Stimulated activated CD4-positive, alpha-beta T cell treated with anti-CD3 and anti-CD28 coated beads, Interleukin-15, amount 100 ng/mL, for 24 hours (primary cell): ENCODE measurements at regions not wholly inside any gene's neighbourhood (a gene's known extent, or its start where the extent isn't known, plus 50 kb on each side); places are given as distances from the start of the nearest gene placed in this dataset.

Experiments used
- DNase-seq: peaks from one replicate; pipeline ENCODE4 v3.0.0-alpha.2; 2020

DNA sequence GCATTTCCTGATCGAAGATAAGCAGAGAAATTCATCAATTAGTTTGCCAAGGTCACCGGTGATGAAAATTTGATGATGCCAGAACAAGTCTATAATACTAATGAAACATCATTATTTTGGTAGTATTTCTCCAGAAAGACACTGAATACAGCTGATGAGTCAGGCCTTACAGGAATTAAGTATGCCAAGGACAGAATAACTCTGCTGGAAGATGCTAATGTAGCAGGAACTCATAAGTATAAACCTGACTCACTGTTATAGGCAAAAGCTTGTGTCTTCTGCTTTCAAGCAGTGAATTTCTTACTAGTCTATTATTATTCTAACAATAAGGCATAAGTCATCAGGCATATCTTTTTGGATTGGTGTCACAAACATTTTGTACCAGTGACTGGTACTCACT lies 1825.1 kb upstream of the IGFBP7 start:
- no peak for DNase-seq

DNA sequence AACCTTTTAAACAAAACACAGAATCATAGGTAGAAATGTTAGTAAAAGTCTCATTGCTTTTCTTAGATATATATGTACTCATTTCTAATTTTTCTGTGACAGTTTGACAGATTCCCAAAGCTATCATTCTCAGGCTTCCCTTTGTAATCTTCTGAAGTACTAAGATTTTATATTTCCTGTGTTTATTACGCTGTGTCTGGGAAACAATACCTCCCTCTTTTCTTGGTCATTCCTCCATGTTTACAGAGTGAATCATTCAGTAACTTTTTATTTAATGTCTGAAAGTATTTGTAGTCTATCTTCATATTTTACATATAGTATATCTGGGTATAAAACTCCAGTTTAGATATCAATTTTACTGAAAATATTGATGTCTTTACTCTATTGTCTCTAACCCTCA lies 1826.3 kb upstream of the IGFBP7 start:
- no peak for DNase-seq

DNA sequence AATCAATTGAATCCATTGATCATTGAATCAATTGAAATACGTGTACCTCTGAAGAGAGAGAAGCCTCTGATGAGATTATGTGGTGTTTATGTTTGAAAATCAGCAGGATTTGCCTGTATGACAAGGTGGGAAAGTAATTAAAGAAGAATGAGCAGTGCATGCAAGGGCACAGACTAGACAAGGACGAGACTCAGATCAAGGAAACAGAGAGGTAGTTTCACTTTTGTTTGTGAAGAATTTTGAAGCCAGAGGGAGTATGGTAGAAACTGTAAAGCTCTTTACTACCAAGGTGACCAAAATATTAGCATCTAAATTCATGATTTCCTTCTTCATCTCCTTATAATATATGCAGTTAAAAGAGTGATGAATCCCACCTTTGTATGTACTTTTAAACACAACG lies 1830.0 kb upstream of the IGFBP7 start:
- DNase-seq: no peak

DNA sequence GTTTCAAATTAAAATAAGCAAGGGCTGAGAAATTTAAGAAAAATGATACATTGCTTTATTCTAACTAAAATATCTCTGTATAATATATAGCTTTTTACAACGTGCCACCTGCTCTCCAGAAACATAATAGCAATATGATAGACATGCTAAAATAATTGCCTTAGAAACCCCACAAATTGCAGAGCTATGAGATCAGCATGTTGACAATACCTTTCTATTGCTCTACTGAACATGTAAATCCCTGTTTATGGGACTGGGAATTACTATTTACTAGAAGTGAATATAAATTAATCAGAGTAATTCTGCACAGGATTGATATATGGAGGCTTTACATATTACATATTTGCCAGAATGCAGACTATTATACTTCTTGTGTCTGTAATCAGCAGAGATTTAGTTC lies 1831.1 kb upstream of the IGFBP7 start:
- DNase-seq: no peak

DNA sequence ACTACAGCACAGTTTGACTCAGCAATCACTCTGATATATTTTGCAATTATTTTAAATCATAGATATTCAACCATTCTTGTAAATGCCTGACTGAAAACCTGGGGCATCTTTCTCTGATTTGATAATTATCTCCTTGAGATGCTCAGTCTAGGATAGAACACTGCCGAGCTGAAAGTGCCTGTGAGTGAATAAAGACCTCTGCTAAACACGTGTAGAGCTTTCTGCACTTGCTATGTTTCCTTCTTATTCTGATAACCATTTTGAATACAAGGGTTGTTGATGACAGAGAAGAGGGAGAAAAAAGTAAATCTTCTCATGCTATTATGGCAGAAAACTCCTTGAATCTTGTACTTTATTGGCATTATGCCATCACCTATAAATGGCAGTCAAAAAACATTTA lies 1843.4 kb upstream of the IGFBP7 start:
- no peak for DNase-seq

DNA sequence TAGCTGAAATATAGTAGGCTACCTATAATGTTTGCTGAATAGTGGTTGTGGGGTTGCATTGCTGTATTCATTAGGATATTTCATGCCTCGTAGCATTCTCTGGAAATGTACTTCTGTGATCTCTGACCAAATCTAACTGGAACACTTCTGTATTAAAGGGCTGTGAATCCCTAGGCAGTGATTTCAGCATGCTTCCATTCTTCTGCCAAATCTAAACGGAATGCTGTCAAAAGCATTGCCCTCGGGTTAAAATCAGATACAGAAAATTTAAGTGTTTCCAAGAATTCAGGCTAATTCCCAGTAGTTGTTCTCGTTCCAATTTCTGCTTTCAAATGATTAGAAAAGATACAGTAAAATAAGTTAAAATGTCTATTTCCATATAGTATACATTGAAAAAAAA lies 1847.5 kb upstream of the IGFBP7 start:
- no peak for DNase-seq

DNA sequence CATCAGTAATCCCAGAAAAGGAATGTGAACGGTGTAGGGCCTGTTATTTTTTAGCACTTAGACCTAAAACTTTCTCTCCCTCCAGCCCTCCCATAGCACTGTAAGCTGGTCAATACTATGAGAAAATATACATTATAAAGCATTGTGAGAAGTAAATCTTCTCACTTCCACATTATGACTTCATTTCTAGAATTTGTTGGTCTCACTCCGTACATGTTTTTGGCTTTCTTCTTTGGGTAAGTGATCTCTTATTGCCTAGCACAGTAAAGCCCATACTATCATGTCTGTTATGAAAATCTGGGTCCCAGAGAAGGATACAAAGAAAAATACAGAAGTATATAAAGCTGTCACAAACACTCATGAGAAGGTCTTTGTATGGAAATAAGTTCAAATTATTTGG lies 1851.1 kb upstream of the IGFBP7 start:
- DNase-seq: no peak

DNA sequence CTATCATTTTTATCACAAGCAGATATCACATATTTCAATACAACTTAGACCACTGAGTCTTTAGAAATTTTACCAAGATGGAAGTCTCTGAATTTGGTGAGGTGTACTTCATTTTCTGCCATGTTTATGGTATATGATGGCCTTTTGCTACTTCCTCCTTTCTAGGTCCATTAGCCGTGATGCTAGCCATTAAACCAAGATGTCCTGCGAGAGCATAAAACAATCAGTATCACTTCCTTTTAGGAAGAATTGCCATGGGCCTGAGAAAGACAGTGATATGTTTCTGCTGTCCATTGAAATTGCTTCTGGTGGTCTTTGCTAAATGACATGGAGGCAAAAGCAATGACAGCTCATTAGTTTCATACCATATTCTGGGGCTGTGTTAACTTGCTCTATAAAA lies 1851.7 kb upstream of the IGFBP7 start:
- DNase-seq: no peak

DNA sequence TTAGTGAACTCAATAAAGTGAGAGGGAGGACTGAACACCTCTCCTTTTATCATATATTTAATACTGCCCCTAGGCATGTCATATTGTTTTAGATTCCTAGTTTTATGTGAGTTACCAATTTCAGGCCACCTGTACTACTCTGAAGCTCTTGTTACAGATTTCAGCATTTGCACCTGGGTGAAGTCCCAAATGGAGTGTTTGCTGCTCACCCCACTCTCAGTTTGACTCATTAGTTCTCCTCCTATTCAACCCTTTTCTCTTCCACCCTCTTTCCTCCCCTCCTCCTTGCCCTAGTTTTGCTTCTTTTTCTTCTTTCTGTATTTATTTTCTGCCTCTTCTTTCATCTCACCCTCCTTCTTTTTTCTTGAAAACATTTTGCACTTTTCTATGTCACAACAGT lies 1852.2 kb upstream of the IGFBP7 start:
- no peak for DNase-seq

DNA sequence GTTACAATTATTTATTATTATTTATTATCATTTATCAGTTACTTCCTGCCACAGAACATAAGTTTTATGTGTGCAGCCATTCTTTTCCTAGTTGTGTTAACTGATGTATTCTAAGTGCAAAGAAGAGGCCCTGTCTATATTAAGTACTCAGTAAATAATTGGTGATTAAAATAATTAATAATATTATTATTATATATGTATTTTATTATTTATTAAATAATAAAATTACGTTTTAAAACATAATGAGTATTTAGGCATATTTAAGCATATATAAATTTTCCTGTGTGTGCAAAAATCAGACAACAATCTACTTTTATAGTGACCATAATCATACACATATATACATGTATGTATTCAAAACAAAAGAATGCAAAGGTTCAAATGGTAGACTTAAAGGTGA lies 1871.6 kb upstream of the IGFBP7 start:
- no peak for DNase-seq

DNA sequence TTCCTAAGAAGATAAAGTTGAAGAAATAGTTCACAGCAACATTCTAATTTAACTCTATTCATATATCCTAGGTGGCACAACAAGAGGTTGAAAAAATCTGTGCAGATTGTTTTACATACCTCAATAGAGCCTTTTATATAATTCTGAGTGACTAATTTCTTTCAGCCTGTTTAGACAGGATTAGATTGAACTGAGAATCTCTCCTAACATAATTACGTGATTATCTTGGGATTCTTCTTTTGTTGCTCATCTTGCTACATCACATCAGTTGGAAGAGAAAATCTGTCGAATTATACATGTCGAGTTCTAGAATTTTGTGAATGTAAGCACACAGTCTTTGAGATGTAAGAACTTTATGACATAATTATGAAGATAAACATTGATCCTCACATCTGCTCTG lies 1873.7 kb upstream of the IGFBP7 start:
- DNase-seq: no peak

DNA sequence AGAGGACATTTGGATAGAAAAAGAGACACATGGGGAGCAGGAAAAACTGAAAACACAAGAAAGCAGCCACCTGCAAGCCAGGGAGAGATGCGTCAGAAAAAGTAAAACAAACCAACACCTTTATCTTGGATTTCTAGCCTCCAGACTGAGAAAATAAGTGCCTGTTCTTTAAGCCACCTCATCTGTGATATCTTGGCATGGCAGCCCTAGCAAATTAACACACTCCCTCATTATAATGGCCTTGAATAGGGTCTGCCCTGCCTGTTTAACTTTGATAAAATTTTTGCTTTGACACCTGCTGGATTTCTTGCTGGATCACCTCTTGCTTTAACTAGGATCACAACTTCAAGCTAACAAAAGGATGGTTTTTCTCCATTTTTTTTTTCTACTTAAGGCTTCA lies 1892.0 kb upstream of the IGFBP7 start:
- no peak for DNase-seq

DNA sequence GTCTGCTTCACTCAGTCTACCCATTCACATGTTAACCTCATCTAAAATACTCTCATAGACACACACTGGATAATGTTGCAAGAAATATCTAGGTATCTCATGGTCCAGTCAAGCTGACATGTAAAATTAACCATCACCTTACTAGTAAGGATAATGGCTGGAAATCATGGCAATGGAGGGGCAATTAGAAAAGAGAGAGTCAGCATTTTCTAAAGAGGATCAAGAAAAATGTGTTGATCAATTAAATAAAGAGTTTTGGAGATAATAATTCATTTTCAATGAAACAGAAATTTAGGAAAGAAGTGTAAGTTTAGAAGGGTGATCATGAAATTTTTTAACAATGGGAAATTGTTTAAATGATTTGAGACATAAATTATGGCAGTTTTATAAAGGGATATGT lies 1914.1 kb upstream of the IGFBP7 start:
- DNase-seq: no peak

DNA sequence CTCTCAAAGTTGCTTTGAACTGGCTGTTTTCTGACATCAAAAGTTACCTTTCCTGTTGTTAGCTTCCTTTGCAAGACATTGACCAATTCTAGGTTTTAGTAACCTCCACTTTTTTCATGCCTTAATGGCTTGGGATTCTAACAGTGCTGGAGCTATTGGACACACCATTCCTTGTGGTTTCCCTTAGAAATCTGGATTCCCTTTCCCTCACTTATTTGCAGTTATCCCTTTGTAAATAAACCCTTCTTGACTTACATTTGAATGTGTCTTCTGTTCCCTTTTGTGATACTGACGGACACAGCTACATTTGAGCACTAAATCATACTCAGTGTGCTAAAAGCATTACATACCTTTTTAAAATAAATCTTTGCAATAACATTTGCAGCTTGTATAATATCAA lies 1927.6 kb upstream of the IGFBP7 start:
- no peak for DNase-seq

DNA sequence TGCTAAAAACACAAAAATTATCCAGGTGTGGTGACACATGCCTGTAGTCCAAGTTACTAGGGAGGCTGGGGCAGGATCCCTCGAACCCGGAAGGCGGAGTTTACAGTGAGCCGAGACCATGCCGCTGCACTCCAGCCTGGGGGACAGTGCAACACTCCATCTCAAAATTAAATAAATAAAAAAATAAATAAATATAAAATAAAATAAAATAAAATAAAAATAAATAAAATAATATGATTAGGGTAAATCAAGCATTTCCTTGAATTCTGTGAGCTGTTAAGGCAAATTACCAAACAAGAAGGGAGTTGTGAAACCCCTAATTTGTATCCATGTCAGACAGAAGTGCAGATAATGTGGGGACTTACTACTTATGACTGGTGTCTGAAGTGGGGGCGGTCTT lies 1928.9 kb upstream of the IGFBP7 start:
- no peak for DNase-seq

DNA sequence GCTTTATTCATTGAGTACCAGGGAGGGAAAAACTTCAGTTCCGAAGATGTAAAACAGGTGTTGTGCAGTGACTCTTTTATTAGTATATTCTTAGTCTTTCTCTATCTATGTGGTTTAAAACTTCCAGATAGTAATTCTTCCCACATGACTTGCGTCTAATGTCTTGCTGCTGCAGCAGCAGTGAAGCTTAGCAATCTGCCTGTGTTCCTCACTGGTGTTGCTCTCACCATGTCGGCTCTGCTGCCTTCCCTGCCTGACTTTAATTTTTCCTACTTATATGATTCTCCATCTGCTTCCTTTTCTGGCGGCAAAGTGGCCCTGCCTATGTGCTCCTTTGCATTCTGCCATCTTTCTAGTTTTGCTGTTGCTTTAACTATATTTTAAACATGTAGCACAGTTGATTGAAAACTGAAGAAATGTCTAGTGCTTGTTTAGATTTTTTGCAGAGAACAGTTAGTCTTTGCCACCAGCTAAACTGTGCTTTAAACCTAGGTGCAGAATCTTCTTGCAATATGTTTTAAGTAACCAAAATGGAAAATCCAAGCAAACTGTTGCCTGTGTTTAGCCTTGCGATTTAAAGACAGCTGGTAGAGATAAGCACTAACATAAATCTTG lies 1934.2 kb upstream of the IGFBP7 start:
- no peak for DNase-seq

DNA sequence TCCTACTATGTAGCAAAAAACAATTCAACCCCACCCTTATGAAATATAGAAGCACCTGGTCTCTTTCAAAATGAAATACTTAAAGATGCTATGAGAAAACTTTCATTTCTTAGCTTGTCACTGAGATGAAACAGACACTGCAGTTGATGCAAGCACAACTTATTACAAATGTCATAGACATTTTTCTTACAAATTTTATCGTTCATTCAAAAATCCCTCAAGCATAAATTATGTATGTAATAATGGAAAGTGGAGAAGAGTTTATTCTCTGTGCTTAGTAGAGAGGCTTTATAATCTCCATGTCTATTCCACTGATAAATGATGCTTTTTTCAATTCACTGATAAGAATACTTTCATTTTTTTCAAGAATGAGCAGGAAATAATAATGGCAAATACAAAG lies 1943.9 kb upstream of the IGFBP7 start:
- no peak for DNase-seq

DNA sequence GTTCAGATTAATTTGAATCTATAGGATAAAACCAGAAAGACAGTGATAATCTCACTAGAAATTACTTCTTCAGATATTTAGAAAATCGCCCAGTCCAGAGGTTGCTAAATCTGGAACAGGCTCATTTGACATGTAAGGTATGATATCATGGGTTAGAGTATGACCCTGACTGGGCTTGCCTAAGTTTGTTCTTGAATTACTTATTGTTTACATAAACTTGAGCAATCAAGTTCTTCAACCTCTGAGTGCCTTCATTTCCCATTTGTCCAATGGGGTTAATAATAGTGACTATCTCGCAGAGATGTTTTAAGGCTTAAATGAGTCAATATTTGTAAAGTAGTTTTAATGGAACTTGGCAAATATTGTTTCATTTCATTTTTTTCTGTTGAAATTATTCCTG lies 1947.6 kb upstream of the IGFBP7 start:
- no peak for DNase-seq

DNA sequence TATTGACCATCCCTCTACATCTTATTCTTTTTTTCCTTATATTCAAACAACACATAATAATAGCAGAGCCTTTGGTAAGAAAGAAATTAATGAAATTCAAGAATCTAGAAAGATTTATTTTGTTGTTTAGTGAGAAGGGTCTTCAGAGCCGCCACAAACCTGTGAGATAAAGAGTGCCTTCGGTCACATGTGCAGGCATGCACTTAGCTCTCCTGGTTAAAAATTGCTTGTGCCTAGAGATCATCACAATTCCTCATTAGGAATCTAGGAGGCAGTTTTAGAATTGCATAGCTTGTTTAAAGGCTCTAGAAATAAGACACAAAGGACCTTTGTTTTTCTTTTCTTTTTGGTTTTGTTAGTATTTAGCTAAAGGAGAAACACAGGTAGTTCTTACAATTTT lies 1948.4 kb upstream of the IGFBP7 start:
- DNase-seq: no peak

DNA sequence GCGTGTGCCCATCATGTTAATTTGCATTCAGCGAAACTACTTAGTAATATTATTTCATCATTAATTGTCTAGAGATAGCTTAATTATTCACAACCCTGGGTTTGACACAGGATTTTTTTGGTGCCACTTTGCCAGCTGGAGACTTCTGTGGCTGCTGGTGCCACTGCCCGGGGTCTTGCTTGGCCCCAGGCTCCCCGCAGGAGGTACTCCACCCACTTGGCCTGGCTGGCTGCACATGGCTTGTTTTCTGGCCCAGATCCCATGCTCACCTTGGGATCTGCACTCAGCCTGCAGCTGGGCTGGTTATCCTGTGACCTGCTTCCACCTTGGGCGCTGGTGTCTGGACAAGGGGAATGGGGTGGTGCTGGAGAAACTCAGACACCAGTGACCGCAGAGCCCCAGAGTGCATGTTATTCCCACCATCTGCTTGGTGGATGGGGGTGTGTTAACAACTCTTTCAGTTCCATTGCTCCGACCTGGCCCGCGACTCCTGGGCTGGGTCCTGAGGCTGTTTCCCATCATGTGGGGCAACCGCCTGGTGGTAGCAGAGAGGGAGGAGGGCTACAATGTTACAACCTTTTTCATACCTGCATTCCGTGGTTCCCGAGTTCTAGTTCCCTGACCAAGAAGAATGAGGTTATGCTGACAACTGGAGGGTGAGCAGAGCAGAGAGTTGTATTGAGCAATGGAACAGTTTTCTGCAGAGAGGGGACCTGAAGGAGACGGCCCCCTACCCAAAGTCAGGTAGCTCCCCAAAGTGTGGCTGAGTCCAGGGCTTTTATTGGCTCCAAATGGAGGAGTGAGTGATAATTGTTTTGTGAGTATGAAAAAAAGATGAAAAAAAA lies 1950.0 kb upstream of the IGFBP7 start:
- DNase-seq: no peak

DNA sequence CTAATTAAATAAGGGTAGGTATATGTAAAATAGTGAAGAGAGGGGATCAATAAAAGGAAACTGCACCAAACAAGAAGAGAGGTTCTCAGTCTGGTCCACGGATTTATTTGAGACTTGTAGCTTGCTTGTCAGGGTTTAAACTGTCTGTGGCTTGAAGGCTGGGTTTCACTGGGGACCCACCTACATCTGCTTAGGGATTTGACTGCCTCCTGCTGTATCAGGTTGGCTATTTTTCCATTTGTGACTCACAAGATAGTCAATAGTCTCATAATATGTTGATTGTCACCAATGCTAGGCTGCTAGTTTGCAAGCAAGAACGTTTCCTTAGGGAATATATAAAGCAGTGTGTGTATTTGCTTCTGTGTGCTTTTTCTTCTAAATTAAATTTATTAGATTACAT lies 1950.7 kb upstream of the IGFBP7 start:
- no peak for DNase-seq

DNA sequence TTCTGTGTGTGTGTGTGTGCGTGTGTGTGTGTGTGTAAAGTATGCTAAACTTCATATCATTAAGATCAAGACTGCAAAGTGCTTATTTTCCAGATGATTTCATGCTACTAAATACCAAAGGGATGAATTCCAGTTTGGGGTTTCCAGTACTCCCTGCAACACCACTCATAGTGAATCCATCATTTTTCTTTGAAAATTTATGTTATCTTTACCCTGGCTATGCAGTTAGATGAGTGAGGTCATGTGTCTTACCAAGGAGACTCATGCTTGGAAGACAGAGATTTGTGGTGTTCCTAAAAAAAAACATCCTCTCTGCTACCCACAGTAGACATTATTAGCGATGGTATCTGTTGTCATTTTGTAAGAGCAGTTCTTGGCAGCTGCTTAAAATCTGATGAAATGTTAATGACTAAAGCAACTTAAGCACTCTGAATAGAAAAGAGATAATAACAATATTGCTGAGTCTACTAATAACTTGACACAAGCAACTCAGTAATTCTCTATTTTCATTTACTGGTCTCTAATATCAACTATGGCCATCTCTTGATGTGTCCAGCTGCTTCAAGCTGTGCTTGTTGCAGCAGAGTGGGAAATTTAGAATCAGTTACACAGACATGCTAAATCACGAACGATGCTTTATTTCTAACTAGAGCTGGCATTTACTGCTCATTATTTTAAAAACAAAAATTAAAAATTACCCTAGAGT lies 1953.0 kb upstream of the IGFBP7 start:
- no peak for DNase-seq

DNA sequence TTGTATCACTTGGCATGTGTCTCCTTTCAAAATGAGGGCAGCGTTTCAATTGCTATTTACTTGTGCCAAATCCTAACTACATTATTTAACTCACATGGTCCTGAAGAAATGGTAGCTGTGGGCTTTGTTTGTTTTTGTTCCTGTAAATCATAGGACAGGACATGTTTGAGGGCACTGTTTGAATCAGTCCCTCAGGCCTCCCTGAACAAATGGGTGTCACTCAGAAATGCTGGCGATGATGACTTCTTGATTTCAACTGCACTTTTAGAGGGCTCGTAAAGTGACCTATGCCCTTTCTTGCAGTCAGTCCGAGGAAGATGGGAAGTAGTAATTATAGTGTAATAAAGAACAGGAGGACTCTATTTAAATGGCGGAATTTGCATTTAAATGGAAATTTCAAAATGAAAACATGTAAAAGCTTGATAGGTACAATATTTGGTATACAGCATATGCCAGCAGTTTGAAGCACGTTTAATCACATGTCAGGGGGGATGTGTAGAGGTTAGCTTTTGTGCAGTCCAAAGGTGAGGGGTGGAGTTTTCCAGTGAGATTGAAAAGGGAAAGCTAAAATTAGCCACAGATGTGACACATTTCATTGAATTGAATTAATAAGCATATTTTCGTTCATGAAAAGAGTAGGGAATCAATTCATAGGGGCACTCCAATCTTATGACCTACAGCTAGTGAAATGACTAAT lies 1958.7 kb upstream of the IGFBP7 start:
- DNase-seq: no peak

DNA sequence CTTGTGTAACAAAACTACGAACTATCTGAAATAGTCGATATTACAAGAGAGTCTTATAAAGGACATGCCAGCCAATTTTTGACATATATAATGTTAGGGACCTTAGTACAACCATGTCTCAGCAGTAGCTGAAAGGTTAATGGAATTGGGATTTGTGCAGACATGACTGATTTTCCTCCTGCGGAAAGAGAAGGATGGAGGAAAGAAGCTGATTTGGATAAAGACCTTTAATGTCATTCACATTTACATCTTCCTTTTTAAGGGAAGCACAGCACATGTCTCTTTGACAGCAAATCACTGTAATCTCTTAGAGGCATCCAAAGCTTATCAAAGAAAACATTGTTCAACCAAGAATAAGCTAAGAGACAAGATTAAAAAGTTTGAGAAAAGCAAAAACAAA lies 1976.2 kb upstream of the IGFBP7 start:
- no peak for DNase-seq
